ENCODE measurements at regions not wholly inside any gene's neighbourhood (a gene's known extent, or its start where the extent isn't known, plus 50 kb on each side); places are given as distances from the start of the nearest gene placed in this dataset.

GRCh38 chr4:13261486-13262257 is 222.5 kb downstream of the RAB28 start:
- no peak for TF ChIP-seq CTCF (IDR thresholded peaks at IDR 0.05; ENCODE audit: low read depth, low read length)
- DNase-seq (ENCODE audit: extremely low read depth, low read depth) = no peak

GRCh38 chr4:13260513-13260912 is 223.6 kb downstream of the RAB28 start:
- TF ChIP-seq CTCF (IDR thresholded peaks at IDR 0.05; ENCODE audit: low read depth, low read length) = no peak
- no peak for DNase-seq (ENCODE audit: extremely low read depth, low read depth)

GRCh38 chr4:13250263-13250662 is 233.9 kb downstream of the RAB28 start:
- DNase-seq (ENCODE audit: extremely low read depth, low read depth) = no peak
- TF ChIP-seq CTCF (IDR thresholded peaks at IDR 0.05; ENCODE audit: low read depth, low read length) = no peak

GRCh38 chr4:13248621-13249298 is 235.4 kb downstream of the RAB28 start:
- no peak; the same call in 1 of the 2 replicates for TF ChIP-seq CTCF (IDR thresholded peaks at IDR 0.05; ENCODE audit: low read depth, low read length)
- no peak for DNase-seq (ENCODE audit: extremely low read depth, low read depth)

- no peak for DNase-seq (ENCODE audit: extremely low read depth, low read depth)
- no peak for TF ChIP-seq CTCF (IDR thresholded peaks at IDR 0.05; ENCODE audit: low read depth, low read length)
These were observed 238.0 kb downstream of the RAB28 start for GRCh38 chr4:13246107-13246506.

GRCh38 chr4:13244444-13244843 is 239.7 kb downstream of the RAB28 start:
- TF ChIP-seq CTCF (IDR thresholded peaks at IDR 0.05; ENCODE audit: low read depth, low read length) = no peak
- no peak for DNase-seq (ENCODE audit: extremely low read depth, low read depth)

- no peak for TF ChIP-seq CTCF (IDR thresholded peaks at IDR 0.05; ENCODE audit: low read depth, low read length)
- no peak for DNase-seq (ENCODE audit: extremely low read depth, low read depth)
These were observed 241.0 kb downstream of the RAB28 start for GRCh38 chr4:13243152-13243551.
